ENCODE measurements at regions not wholly inside any gene's neighbourhood (a gene's known extent, or its start where the extent isn't known, plus 50 kb on each side); places are given as distances from the start of the nearest gene placed in this dataset.

DNA sequence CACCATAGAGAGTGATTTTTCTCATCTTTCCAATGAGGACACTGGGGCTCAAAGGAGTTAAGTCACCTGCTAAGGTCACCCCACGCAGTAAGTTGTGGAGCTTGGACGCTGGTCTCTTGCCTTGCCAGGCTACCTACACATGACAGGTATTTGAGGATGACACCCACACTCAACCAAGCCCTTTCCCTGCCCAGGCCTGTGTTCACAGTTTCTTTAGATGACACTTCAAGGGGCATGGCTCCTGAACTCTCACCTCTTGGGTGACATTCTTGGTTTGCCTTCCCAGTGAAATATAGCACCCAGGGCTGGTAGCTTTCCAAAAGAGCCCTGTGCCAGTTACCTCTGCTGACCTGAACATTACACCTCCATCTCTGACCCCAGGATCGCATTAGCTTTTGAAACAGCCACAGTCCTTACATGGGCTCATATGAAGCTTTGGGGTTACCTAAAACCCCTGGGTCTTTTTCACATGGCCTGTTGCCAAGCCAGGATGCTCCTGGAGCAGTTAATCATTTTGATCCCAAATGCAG is 148.0 kb downstream of the RPLP1 start:
- no peak for TF ChIP-seq CTCF (IDR thresholded peaks at IDR 0.05)
- no peak for TF ChIP-seq POLR2A (IDR thresholded peaks at IDR 0.05)

Measured in thyroid gland (tissue), 4 donors.